ENCODE measurements at regions not wholly inside any gene's neighbourhood (a gene's known extent, or its start where the extent isn't known, plus 50 kb on each side); places are given as distances from the start of the nearest gene placed in this dataset.

DNA sequence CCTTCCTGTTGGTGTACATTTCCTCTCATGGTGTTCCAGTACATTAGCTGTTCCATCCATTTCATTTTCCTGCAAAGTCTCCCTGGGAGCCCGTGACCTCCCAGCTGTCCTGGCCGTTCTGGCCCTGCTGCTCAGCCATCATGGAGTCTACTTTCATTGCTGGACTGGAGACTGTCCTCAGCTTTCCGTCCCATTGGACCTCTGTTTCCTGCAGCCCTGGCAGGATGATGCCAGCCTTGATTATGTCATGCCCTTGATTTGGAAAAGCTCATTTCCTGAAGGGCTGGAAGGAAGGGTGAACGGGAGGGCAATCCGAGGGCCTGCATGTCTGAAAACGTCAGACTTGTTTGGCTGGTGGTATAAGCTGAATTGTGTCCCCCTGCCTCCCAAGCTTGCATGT lies 205.5 kb upstream of the HS6ST1 start (continued):
- TF ChIP-seq CTCF (IDR thresholded peaks at IDR 0.05; ENCODE audit: low read depth, low read length, missing input control) (no peak), SP1 (IDR thresholded peaks at IDR 0.05) (no peak), JUND (IDR thresholded peaks at IDR 0.05) (no peak)

GRCh38 chr2:128525653-128526052 lies 207.0 kb upstream of the HS6ST1 start:
- TF ChIP-seq NR2F2 (IDR thresholded peaks at IDR 0.05) (no peak), ATF3 (IDR thresholded peaks at IDR 0.05) (no peak), JUND (IDR thresholded peaks at IDR 0.05) (no peak), EGR1 (IDR thresholded peaks at IDR 0.05; ENCODE audit: low read depth in 2 of 2) (no peak), HNF4G (IDR thresholded peaks at IDR 0.05) (no peak), RXRA (IDR thresholded peaks at IDR 0.05) (no peak), FOXA2 (IDR thresholded peaks at IDR 0.05) (no peak), RAD21 (IDR thresholded peaks at IDR 0.05) (no peak), CTCF (IDR thresholded peaks at IDR 0.05; ENCODE audit: low read depth, low read length, missing input control) (no peak), GABPA (IDR thresholded peaks at IDR 0.05 in 1 of 2, conservative IDR thresholded peaks at IDR 0.05 in 1 of 2) (no peak), TAF1 (conservative IDR thresholded peaks at IDR 0.05) (no peak), MAX (IDR thresholded peaks at IDR 0.05) (no peak), YY1 (IDR thresholded peaks at IDR 0.05) (no peak), HNF4A (conservative IDR thresholded peaks at IDR 0.05) (no peak), SP1 (IDR thresholded peaks at IDR 0.05) (no peak), FOXA1 (IDR thresholded peaks at IDR 0.05) (no peak), ZBTB33 (IDR thresholded peaks at IDR 0.05) (no peak)
- TF ChIP-seq, protein P1, sequence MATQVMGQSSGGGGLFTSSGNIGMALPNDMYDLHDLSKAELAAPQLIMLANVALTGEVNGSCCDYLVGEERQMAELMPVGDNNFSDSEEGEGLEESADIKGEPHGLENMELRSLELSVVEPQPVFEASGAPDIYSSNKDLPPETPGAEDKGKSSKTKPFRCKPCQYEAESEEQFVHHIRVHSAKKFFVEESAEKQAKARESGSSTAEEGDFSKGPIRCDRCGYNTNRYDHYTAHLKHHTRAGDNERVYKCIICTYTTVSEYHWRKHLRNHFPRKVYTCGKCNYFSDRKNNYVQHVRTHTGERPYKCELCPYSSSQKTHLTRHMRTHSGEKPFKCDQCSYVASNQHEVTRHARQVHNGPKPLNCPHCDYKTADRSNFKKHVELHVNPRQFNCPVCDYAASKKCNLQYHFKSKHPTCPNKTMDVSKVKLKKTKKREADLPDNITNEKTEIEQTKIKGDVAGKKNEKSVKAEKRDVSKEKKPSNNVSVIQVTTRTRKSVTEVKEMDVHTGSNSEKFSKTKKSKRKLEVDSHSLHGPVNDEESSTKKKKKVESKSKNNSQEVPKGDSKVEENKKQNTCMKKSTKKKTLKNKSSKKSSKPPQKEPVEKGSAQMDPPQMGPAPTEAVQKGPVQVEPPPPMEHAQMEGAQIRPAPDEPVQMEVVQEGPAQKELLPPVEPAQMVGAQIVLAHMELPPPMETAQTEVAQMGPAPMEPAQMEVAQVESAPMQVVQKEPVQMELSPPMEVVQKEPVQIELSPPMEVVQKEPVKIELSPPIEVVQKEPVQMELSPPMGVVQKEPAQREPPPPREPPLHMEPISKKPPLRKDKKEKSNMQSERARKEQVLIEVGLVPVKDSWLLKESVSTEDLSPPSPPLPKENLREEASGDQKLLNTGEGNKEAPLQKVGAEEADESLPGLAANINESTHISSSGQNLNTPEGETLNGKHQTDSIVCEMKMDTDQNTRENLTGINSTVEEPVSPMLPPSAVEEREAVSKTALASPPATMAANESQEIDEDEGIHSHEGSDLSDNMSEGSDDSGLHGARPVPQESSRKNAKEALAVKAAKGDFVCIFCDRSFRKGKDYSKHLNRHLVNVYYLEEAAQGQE (IDR thresholded peaks at IDR 0.05), result no peak
- H3K4me1 ChIP-seq (ENCODE audit: control insufficient read depth in 4 of 4, insufficient read depth in 4 of 4, low read length in 3 of 4), result peaks cover 0 to 3% (median 0%) of the 10 kb centered on the region in 4 donors
- no peaks in the 10 kb centered on the region for H3K9me3 ChIP-seq (ENCODE audit: control insufficient read depth in 4 of 4, low read length in 3 of 4)
- WGBS, result 83% methylated on average over 6 of the region's 6 CpGs
- no peak overlapping the region for H3K9ac ChIP-seq (ENCODE audit: low read depth in 1 of 2, low read length in 2 of 2)
- no peaks in the 10 kb centered on the region for H3K27me3 ChIP-seq (ENCODE audit: control insufficient read depth in 4 of 4, insufficient read depth in 4 of 4, low read length in 3 of 4)
- DNase-seq (ENCODE audit: low spot score), result no peak
- H3K27ac ChIP-seq (ENCODE audit: low read depth in 1 of 2, low read length in 2 of 2), result no peak overlapping the region
- H3K36me3 ChIP-seq (ENCODE audit: control insufficient read depth in 4 of 4, insufficient read depth in 3 of 4, low read depth in 1 of 4, low read length in 3 of 4), result no peaks in the 10 kb centered on the region
- H3K4me3 ChIP-seq (ENCODE audit: low read depth in 1 of 3, low read length in 3 of 3), result no peak overlapping the region

Measured in liver (tissue), 8 donors.